ENCODE measurements at regions not wholly inside any gene's neighbourhood (a gene's known extent, or its start where the extent isn't known, plus 50 kb on each side); places are given as distances from the start of the nearest gene placed in this dataset.

- Histone ChIP-seq H3K36me3 (no peaks in the 10 kb centered on the region), H3K9me3 (no peaks in the 10 kb centered on the region), H3K4me3 (peak overlapping the region in 2 of 4 donors; percentile 7 to 18), H3K4me1 (peaks cover 7 to 16% (median 10%) of the 10 kb centered on the region in 4 donors), H3K27me3 (no peaks in the 10 kb centered on the region), H3K27ac (replicated peaks in 1 of 4) (peak overlapping the region in 3 of 4 donors; percentile 10 to 14 (median 13))
- DNase-seq (ENCODE audit: extremely low spot score), result no peak
- no peak for TF ChIP-seq POLR2A (IDR thresholded peaks at IDR 0.05; ENCODE audit: low read depth)
- TF ChIP-seq EP300 (IDR thresholded peaks at IDR 0.05), result peak; percentile 7
- peak; percentile 24 to 63 for TF ChIP-seq POLR2AphosphoS5 (IDR thresholded peaks at IDR 0.05)
- TF ChIP-seq, protein P1, sequence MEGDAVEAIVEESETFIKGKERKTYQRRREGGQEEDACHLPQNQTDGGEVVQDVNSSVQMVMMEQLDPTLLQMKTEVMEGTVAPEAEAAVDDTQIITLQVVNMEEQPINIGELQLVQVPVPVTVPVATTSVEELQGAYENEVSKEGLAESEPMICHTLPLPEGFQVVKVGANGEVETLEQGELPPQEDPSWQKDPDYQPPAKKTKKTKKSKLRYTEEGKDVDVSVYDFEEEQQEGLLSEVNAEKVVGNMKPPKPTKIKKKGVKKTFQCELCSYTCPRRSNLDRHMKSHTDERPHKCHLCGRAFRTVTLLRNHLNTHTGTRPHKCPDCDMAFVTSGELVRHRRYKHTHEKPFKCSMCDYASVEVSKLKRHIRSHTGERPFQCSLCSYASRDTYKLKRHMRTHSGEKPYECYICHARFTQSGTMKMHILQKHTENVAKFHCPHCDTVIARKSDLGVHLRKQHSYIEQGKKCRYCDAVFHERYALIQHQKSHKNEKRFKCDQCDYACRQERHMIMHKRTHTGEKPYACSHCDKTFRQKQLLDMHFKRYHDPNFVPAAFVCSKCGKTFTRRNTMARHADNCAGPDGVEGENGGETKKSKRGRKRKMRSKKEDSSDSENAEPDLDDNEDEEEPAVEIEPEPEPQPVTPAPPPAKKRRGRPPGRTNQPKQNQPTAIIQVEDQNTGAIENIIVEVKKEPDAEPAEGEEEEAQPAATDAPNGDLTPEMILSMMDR (IDR thresholded peaks at IDR 0.05), result no peak
- intact Hi-C loops (cut with DNase I), result no loop called here
- 10% methylated on average over 4 of the region's 4 CpGs for WGBS
Observed at GRCh38 chr6:133062077-133062476, 179.1 kb upstream of the EYA4 start.

DNA sequence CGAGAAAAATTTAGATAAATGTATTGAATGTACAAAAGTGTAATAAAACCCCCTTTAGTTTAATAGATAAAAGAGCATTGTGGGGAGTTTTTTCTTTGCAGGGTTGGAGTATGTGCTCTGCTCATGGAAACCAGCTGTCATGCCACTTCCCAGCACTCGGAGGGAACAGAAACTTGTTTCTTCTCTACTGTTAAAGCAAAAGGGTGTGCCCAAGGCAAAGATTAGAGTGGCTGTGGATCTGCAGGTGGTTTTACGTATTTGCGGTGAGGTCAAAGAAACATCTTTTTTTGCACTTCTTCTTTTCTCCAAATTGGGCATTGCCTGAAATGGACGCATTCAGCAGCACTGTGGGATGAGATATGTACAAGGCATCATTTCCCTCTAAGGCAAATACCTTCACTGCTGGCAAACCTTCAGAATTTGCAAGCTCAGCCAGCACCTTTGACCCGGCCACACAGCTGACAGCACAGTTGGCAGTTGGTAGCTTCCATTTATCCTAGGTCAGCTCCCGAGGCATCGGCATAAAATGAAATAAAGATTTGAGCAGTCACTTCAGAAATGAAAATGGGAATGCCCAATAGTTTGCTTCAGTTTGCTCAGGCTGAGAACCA is 178.4 kb upstream of the EYA4 start:
- intact Hi-C loops (cut with DNase I), result no loop called here
- H3K9me3 ChIP-seq, result no peaks in the 10 kb centered on the region
- peak overlapping the region in 3 of 4 donors; percentile 10 to 14 (median 13) for H3K27ac ChIP-seq (replicated peaks in 1 of 4)
- TF ChIP-seq EP300 (IDR thresholded peaks at IDR 0.05) (no peak), POLR2AphosphoS5 (IDR thresholded peaks at IDR 0.05) (peak in 1 of 2 donors; percentile 5)
- DNase-seq (ENCODE audit: extremely low spot score), result no peak
- peaks cover 7 to 16% (median 10%) of the 10 kb centered on the region in 4 donors for H3K4me1 ChIP-seq
- H3K4me3 ChIP-seq, result no peak overlapping the region
- H3K36me3 ChIP-seq, result no peaks in the 10 kb centered on the region
- H3K27me3 ChIP-seq, result no peaks in the 10 kb centered on the region
- WGBS, result 58% methylated on average over 8 of the region's 8 CpGs

DNA sequence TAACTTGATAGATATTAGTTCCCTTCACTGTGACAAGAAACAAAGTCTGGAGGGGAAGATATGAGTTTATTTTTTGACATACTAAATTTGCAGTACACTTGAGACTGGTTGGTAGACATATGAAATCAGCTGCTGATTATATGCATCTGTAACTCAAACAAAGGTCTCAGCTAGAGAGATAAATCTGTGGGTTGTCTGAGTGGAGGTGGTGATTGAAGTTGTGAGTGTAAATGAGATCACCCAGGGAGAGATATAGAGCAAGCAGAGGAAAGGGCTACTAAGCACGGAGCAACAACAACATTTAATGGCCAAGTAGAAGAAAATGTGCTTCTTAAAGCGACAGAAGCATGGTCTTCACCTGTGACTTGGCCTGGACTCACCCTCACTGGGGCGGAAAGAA is 173.2 kb upstream of the EYA4 start:
- no peak for DNase-seq (ENCODE audit: extremely low spot score)
- 84% methylated on average over 3 of the region's 3 CpGs for WGBS
- no peaks in the 10 kb centered on the region for H3K9me3 ChIP-seq
- no peaks in the 10 kb centered on the region for H3K36me3 ChIP-seq
- H3K4me3 ChIP-seq, result no peak overlapping the region
- no peak overlapping the region for H3K27ac ChIP-seq (replicated peaks in 1 of 4)
- no peak for TF ChIP-seq POLR2AphosphoS5 (IDR thresholded peaks at IDR 0.05)
- TF ChIP-seq POLR2A (IDR thresholded peaks at IDR 0.05; ENCODE audit: low read depth), result no peak
- no peak for TF ChIP-seq EP300 (IDR thresholded peaks at IDR 0.05)
- TF ChIP-seq, protein P1 (IDR thresholded peaks at IDR 0.05), result no peak
- no peaks in the 10 kb centered on the region for H3K27me3 ChIP-seq
- intact Hi-C loops (cut with DNase I), result no loop called here
- H3K4me1 ChIP-seq, result peaks cover under 1 to 3% (median 2%) of the 10 kb centered on the region in 4 donors

- no peak overlapping the region for H3K4me3 ChIP-seq
- no peak overlapping the region for H3K27ac ChIP-seq (replicated peaks in 1 of 4)
- WGBS, result 83% methylated on average over 4 of the region's 4 CpGs
- TF ChIP-seq, protein P1 (IDR thresholded peaks at IDR 0.05), result no peak
- no peak for TF ChIP-seq POLR2A (IDR thresholded peaks at IDR 0.05; ENCODE audit: low read depth)
- TF ChIP-seq POLR2AphosphoS5 (IDR thresholded peaks at IDR 0.05), result no peak
- TF ChIP-seq EP300 (IDR thresholded peaks at IDR 0.05), result no peak
- DNase-seq (ENCODE audit: extremely low spot score), result no peak
- no peaks in the 10 kb centered on the region for H3K27me3 ChIP-seq
- H3K4me1 ChIP-seq, result no peaks in the 10 kb centered on the region
- intact Hi-C loops (cut with DNase I), result no loop called here
- no peaks in the 10 kb centered on the region for H3K36me3 ChIP-seq
- no peaks in the 10 kb centered on the region for H3K9me3 ChIP-seq
Observed at GRCh38 chr6:133070410-133071043, 170.6 kb upstream of the EYA4 start.

DNA sequence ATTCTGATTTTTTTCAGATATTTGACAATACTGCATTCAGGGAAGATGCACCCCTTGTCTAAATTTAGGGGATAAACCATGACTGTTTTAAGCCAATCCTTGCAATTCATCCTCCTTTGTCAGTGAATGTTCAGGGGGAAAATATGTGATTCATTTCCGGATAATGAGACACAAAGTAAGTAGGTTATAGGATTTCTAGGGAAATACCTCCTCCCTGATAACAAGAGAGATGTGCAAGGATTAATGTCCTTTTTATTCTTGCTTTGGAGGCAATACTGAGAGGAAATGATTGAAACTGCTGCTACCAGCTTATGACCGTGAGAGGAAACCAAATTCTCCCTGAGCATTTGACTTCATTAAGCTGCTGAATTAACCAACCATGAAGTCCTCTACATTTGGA is 161.3 kb upstream of the EYA4 start:
- H3K27ac ChIP-seq (replicated peaks in 1 of 4), result no peak overlapping the region
- peaks cover 0 to 6% (median 0%) of the 10 kb centered on the region in 4 donors for H3K4me1 ChIP-seq
- H3K27me3 ChIP-seq, result no peaks in the 10 kb centered on the region
- TF ChIP-seq, protein P1 (IDR thresholded peaks at IDR 0.05), result no peak
- no peak for TF ChIP-seq EP300 (IDR thresholded peaks at IDR 0.05)
- no peak for DNase-seq (ENCODE audit: extremely low spot score)
- no peak overlapping the region for H3K4me3 ChIP-seq
- intact Hi-C loops (cut with DNase I), result no loop called here
- no peaks in the 10 kb centered on the region for H3K9me3 ChIP-seq
- H3K36me3 ChIP-seq, result no peaks in the 10 kb centered on the region
- 79% methylated on average over 2 of the region's 2 CpGs for whole genome bisulfite sequencing

All from esophagus muscularis mucosa (tissue), 4 donors.